HUES6 (cell line): ENCODE measurements at regions not wholly inside any gene's neighbourhood (a gene's known extent, or its start where the extent isn't known, plus 50 kb on each side); places are given as distances from the start of the nearest gene placed in this dataset.

Experiments used
- H3K27ac ChIP-seq: 2 replicates; pipeline ENCODE4 v1.7.0; 2013; ENCODE audit warnings: low read depth, mild to moderate bottlenecking, low read length, inconsistent platforms
- H3K27me3 ChIP-seq: 2 replicates; pipeline ENCODE4 v1.6.1; 2013; ENCODE audit warnings: low read length; ENCODE audit not compliant: control insufficient read depth, insufficient read depth
- H3K36me3 ChIP-seq: 2 replicates; pipeline ENCODE4 v1.6.1; 2013; ENCODE audit warnings: low read length; ENCODE audit not compliant: control insufficient read depth, insufficient read depth
- H3K4me1 ChIP-seq: 2 replicates; pipeline ENCODE4 v1.6.1; 2013; ENCODE audit warnings: low read length; ENCODE audit not compliant: control insufficient read depth, insufficient read depth
- H3K4me3 ChIP-seq: 2 replicates; pipeline ENCODE4 v1.5.1; 2013; ENCODE audit warnings: low read depth, low read length
- H3K9ac ChIP-seq: one replicate; pipeline ENCODE4 v1.6.1; 2013; ENCODE audit warnings: mild to moderate bottlenecking, low read length
- H3K9me3 ChIP-seq: 2 replicates; pipeline ENCODE4 v1.6.1; 2013; ENCODE audit warnings: low read depth, low read length; ENCODE audit not compliant: control insufficient read depth, insufficient read depth

GRCh38 chr1:199042193-199042592 is 403.4 kb downstream of the PTPRC start:
- Histone ChIP-seq H3K4me3 (no peak overlapping the region), H3K27me3 (no peaks in the 10 kb centered on the region), H3K4me1 (no peaks in the 10 kb centered on the region), H3K36me3 (no peaks in the 10 kb centered on the region), H3K27ac (no peak overlapping the region), H3K9me3 (no peaks in the 10 kb centered on the region), H3K9ac (no peak overlapping the region)

- Histone ChIP-seq H3K27ac (no peak overlapping the region), H3K36me3 (no peaks in the 10 kb centered on the region), H3K4me3 (no peak overlapping the region), H3K27me3 (no peaks in the 10 kb centered on the region), H3K4me1 (no peaks in the 10 kb centered on the region), H3K9me3 (no peaks in the 10 kb centered on the region), H3K9ac (no peak overlapping the region)
These were observed 405.4 kb downstream of the PTPRC start for GRCh38 chr1:199044191-199044590.

GRCh38 chr1:199046618-199047017 is 407.8 kb downstream of the PTPRC start:
- H3K4me3 ChIP-seq, result no peak overlapping the region
- H3K27ac ChIP-seq, result no peak overlapping the region
- H3K9ac ChIP-seq, result no peak overlapping the region
- no peaks in the 10 kb centered on the region for H3K4me1 ChIP-seq
- no peaks in the 10 kb centered on the region for H3K9me3 ChIP-seq
- H3K36me3 ChIP-seq, result no peaks in the 10 kb centered on the region
- H3K27me3 ChIP-seq, result no peaks in the 10 kb centered on the region

- no peak overlapping the region for H3K27ac ChIP-seq
- H3K4me1 ChIP-seq, result no peaks in the 10 kb centered on the region
- no peak overlapping the region for H3K4me3 ChIP-seq
- no peaks in the 10 kb centered on the region for H3K36me3 ChIP-seq
- H3K9me3 ChIP-seq, result no peaks in the 10 kb centered on the region
- H3K9ac ChIP-seq, result no peak overlapping the region
- H3K27me3 ChIP-seq, result no peaks in the 10 kb centered on the region
These were observed 415.9 kb downstream of the PTPRC start for GRCh38 chr1:199054694-199055093.

- no peaks in the 10 kb centered on the region for H3K36me3 ChIP-seq
- H3K4me3 ChIP-seq, result no peak overlapping the region
- no peaks in the 10 kb centered on the region for H3K4me1 ChIP-seq
- H3K9ac ChIP-seq, result no peak overlapping the region
- H3K9me3 ChIP-seq, result no peaks in the 10 kb centered on the region
- H3K27me3 ChIP-seq, result no peaks in the 10 kb centered on the region
- H3K27ac ChIP-seq, result no peak overlapping the region
These were observed 418.5 kb downstream of the PTPRC start for GRCh38 chr1:199057322-199057721.

- no peaks in the 10 kb centered on the region for H3K36me3 ChIP-seq
- H3K9ac ChIP-seq, result no peak overlapping the region
- H3K4me3 ChIP-seq, result no peak overlapping the region
- no peaks in the 10 kb centered on the region for H3K27me3 ChIP-seq
- no peak overlapping the region for H3K27ac ChIP-seq
- H3K9me3 ChIP-seq, result no peaks in the 10 kb centered on the region
- no peaks in the 10 kb centered on the region for H3K4me1 ChIP-seq
These were observed 419.4 kb downstream of the PTPRC start for GRCh38 chr1:199058281-199058680.

GRCh38 chr1:199064971-199065370 is 426.1 kb downstream of the PTPRC start:
- no peaks in the 10 kb centered on the region for H3K9me3 ChIP-seq

GRCh38 chr1:199067483-199067882 is 428.6 kb downstream of the PTPRC start:
- no peak overlapping the region for H3K4me3 ChIP-seq
- H3K9me3 ChIP-seq, result no peaks in the 10 kb centered on the region
- H3K27ac ChIP-seq, result no peak overlapping the region
- H3K4me1 ChIP-seq, result no peaks in the 10 kb centered on the region
- no peak overlapping the region for H3K9ac ChIP-seq
- no peaks in the 10 kb centered on the region for H3K27me3 ChIP-seq
- no peaks in the 10 kb centered on the region for H3K36me3 ChIP-seq

More at GRCh38 chr1:199064971-199065370, 426.1 kb downstream of the PTPRC start:
- H3K9ac ChIP-seq, result no peak overlapping the region
- H3K4me3 ChIP-seq, result no peak overlapping the region
- no peaks in the 10 kb centered on the region for H3K27me3 ChIP-seq
- no peaks in the 10 kb centered on the region for H3K4me1 ChIP-seq
- no peak overlapping the region for H3K27ac ChIP-seq
- no peaks in the 10 kb centered on the region for H3K36me3 ChIP-seq

GRCh38 chr1:199071080-199071479 is 432.2 kb downstream of the PTPRC start:
- Histone ChIP-seq H3K9ac (no peak overlapping the region), H3K27ac (no peak overlapping the region), H3K4me3 (no peak overlapping the region), H3K27me3 (no peaks in the 10 kb centered on the region), H3K36me3 (no peaks in the 10 kb centered on the region), H3K4me1 (no peaks in the 10 kb centered on the region), H3K9me3 (no peaks in the 10 kb centered on the region)

GRCh38 chr1:199073166-199073565 is 434.3 kb downstream of the PTPRC start:
- Histone ChIP-seq H3K36me3 (no peaks in the 10 kb centered on the region), H3K9ac (no peak overlapping the region), H3K4me3 (no peak overlapping the region), H3K27ac (no peak overlapping the region), H3K9me3 (no peaks in the 10 kb centered on the region), H3K27me3 (no peaks in the 10 kb centered on the region), H3K4me1 (no peaks in the 10 kb centered on the region)

- no peaks in the 10 kb centered on the region for H3K27me3 ChIP-seq
- H3K27ac ChIP-seq, result no peak overlapping the region
- no peaks in the 10 kb centered on the region for H3K9me3 ChIP-seq
- H3K36me3 ChIP-seq, result no peaks in the 10 kb centered on the region
- no peak overlapping the region for H3K4me3 ChIP-seq
- no peaks in the 10 kb centered on the region for H3K4me1 ChIP-seq
- H3K9ac ChIP-seq, result no peak overlapping the region
These were observed 437.0 kb downstream of the PTPRC start for GRCh38 chr1:199075792-199076191.

- no peak overlapping the region for H3K9ac ChIP-seq
- no peaks in the 10 kb centered on the region for H3K4me1 ChIP-seq
- H3K9me3 ChIP-seq, result no peaks in the 10 kb centered on the region
These were observed 441.2 kb downstream of the PTPRC start for GRCh38 chr1:199079994-199080393.

More at GRCh38 chr1:199079994-199080393, 441.2 kb downstream of the PTPRC start:
- Histone ChIP-seq H3K4me3 (no peak overlapping the region), H3K36me3 (no peaks in the 10 kb centered on the region), H3K27ac (no peak overlapping the region), H3K27me3 (no peaks in the 10 kb centered on the region)
